ENCODE measurements at regions not wholly inside any gene's neighbourhood (a gene's known extent, or its start where the extent isn't known, plus 50 kb on each side); places are given as distances from the start of the nearest gene placed in this dataset.

- Mint-ChIP-seq H3K27ac (ENCODE audit: unreplicated experiment) (no peak overlapping the region), H3K27me3 (ENCODE audit: low read depth, unreplicated experiment) (no peaks in the 10 kb centered on the region), H3K9me3 (ENCODE audit: unreplicated experiment) (peaks cover 3% of the 10 kb centered on the region), H3K36me3 (ENCODE audit: low read depth, unreplicated experiment) (no peaks in the 10 kb centered on the region), H3K4me1 (ENCODE audit: low read depth, unreplicated experiment) (peaks cover 6% of the 10 kb centered on the region), H3K4me3 (ENCODE audit: unreplicated experiment) (no peak overlapping the region)
- no peak overlapping the region for H3K9ac ChIP-seq (ENCODE audit: low read length)
- FAIRE-seq (no peak), DNase-seq (ENCODE audit: low read depth) (no peak)
- no peaks in the 10 kb centered on the region for H3K9me3 ChIP-seq (ENCODE audit: insufficient read depth, low read depth, low read length)
- H3K4me2 ChIP-seq (ENCODE audit: low read length): no peak overlapping the region
- no peaks in the 10 kb centered on the region for H3K27me3 ChIP-seq (ENCODE audit: insufficient read depth, low read length)
- H3K4me1 ChIP-seq (ENCODE audit: insufficient read depth, low read length): no peaks in the 10 kb centered on the region
- no peak for TF ChIP-seq CTCF (IDR thresholded peaks at IDR 0.05; ENCODE audit: insufficient read depth, low read depth, low read length)
- TF ChIP-seq EZH2 (IDR thresholded peaks at IDR 0.05; ENCODE audit: insufficient read depth, low read length): no peak
- no peaks in the 10 kb centered on the region for H3K79me2 ChIP-seq (ENCODE audit: insufficient read depth, low read length)
- no peak overlapping the region for H2AFZ ChIP-seq (ENCODE audit: low read depth, low read length)
- H3K36me3 ChIP-seq (ENCODE audit: insufficient read depth, low read length): no peaks in the 10 kb centered on the region
- H3K4me3 ChIP-seq (ENCODE audit: insufficient read depth, low read depth, low read length): no peak overlapping the region
- H4K20me1 ChIP-seq (ENCODE audit: insufficient read depth, low read length): no peaks in the 10 kb centered on the region
- H3K27ac ChIP-seq (ENCODE audit: low read depth, low read length): no peak overlapping the region
Measured at GRCh38 chr12:90299121-90299520, 590.5 kb upstream of the ATP2B1 start.

- Histone ChIP-seq H3K9me3 (ENCODE audit: insufficient read depth, low read depth, low read length) (no peaks in the 10 kb centered on the region), H3K9ac (ENCODE audit: low read length) (no peak overlapping the region), H3K79me2 (ENCODE audit: insufficient read depth, low read length) (no peaks in the 10 kb centered on the region), H3K4me3 (ENCODE audit: insufficient read depth, low read depth, low read length) (no peak overlapping the region), H2AFZ (ENCODE audit: low read depth, low read length) (no peak overlapping the region), H4K20me1 (ENCODE audit: insufficient read depth, low read length) (no peaks in the 10 kb centered on the region), H3K27me3 (ENCODE audit: insufficient read depth, low read length) (no peaks in the 10 kb centered on the region), H3K36me3 (ENCODE audit: insufficient read depth, low read length) (no peaks in the 10 kb centered on the region), H3K4me2 (ENCODE audit: low read length) (no peak overlapping the region), H3K27ac (ENCODE audit: low read depth, low read length) (no peak overlapping the region), H3K4me1 (ENCODE audit: insufficient read depth, low read length) (no peaks in the 10 kb centered on the region)
- TF ChIP-seq CTCF (IDR thresholded peaks at IDR 0.05; ENCODE audit: insufficient read depth, low read depth, low read length): no peak
- no peak for TF ChIP-seq EZH2 (IDR thresholded peaks at IDR 0.05; ENCODE audit: insufficient read depth, low read length)
- no peak for DNase-seq (ENCODE audit: low read depth)
- no peak overlapping the region for H3K4me3 Mint-ChIP-seq (ENCODE audit: unreplicated experiment)
- H3K27ac Mint-ChIP-seq (ENCODE audit: unreplicated experiment): no peak overlapping the region
- H3K9me3 Mint-ChIP-seq (ENCODE audit: unreplicated experiment): peaks cover 3% of the 10 kb centered on the region
- FAIRE-seq: no peak
- peaks cover 6% of the 10 kb centered on the region for H3K4me1 Mint-ChIP-seq (ENCODE audit: low read depth, unreplicated experiment)
- H3K27me3 Mint-ChIP-seq (ENCODE audit: low read depth, unreplicated experiment): no peaks in the 10 kb centered on the region
- no peaks in the 10 kb centered on the region for H3K36me3 Mint-ChIP-seq (ENCODE audit: low read depth, unreplicated experiment)
Measured at GRCh38 chr12:90298289-90298948, 589.8 kb upstream of the ATP2B1 start.

- H3K9ac ChIP-seq (ENCODE audit: low read length): no peak overlapping the region
- no peak overlapping the region for H3K27ac Mint-ChIP-seq (ENCODE audit: unreplicated experiment)
- no peaks in the 10 kb centered on the region for H3K36me3 ChIP-seq (ENCODE audit: insufficient read depth, low read length)
- no peaks in the 10 kb centered on the region for H4K20me1 ChIP-seq (ENCODE audit: insufficient read depth, low read length)
- no peak overlapping the region for H3K27ac ChIP-seq (ENCODE audit: low read depth, low read length)
- H3K4me3 ChIP-seq (ENCODE audit: insufficient read depth, low read depth, low read length): no peak overlapping the region
- FAIRE-seq (no peak), DNase-seq (ENCODE audit: low read depth) (no peak)
- H3K36me3 Mint-ChIP-seq (ENCODE audit: low read depth, unreplicated experiment): no peaks in the 10 kb centered on the region
- H3K9me3 ChIP-seq (ENCODE audit: insufficient read depth, low read depth, low read length): no peaks in the 10 kb centered on the region
- H3K4me2 ChIP-seq (ENCODE audit: low read length): no peak overlapping the region
- no peaks in the 10 kb centered on the region for H3K4me1 ChIP-seq (ENCODE audit: insufficient read depth, low read length)
- no peak overlapping the region for H2AFZ ChIP-seq (ENCODE audit: low read depth, low read length)
- H3K27me3 Mint-ChIP-seq (ENCODE audit: low read depth, unreplicated experiment): peaks cover 3% of the 10 kb centered on the region
- H3K27me3 ChIP-seq (ENCODE audit: insufficient read depth, low read length): no peaks in the 10 kb centered on the region
- no peaks in the 10 kb centered on the region for H3K9me3 Mint-ChIP-seq (ENCODE audit: unreplicated experiment)
- TF ChIP-seq EZH2 (IDR thresholded peaks at IDR 0.05; ENCODE audit: insufficient read depth, low read length) (no peak), CTCF (IDR thresholded peaks at IDR 0.05; ENCODE audit: insufficient read depth, low read depth, low read length) (no peak)
- no peak overlapping the region for H3K4me3 Mint-ChIP-seq (ENCODE audit: unreplicated experiment)
- no peaks in the 10 kb centered on the region for H3K79me2 ChIP-seq (ENCODE audit: insufficient read depth, low read length)
- peaks cover 6% of the 10 kb centered on the region for H3K4me1 Mint-ChIP-seq (ENCODE audit: low read depth, unreplicated experiment)
Measured at GRCh38 chr12:90295858-90296257, 587.2 kb upstream of the ATP2B1 start.
